ENCODE measurements at regions not wholly inside any gene's neighbourhood (a gene's known extent, or its start where the extent isn't known, plus 50 kb on each side); places are given as distances from the start of the nearest gene placed in this dataset.
A peak's percentile ranks its signal among the peaks of the same experiment; 100 is the strongest.

DNA sequence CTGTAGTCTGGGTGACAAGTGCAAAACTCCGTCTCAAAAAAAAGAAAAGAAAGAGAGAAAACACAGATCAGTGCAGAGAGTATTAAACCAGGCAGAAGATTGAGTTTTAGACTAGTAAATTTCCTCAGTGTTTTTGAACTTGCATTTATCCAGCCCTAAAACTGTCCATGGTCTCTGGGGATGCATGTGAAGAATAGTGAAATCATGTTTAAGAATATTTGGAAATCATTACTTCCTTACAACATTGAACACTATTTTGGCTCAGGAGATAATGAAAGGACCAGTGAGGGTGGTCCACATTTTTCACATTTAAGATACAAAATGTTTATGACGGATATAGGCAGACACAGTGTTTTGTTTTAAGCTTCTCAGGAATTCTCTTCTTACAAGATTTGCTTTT, 195.8 kb upstream of the RASGEF1B start:
- no peak for DNase-seq (ENCODE audit: low read depth)

- DNase-seq (ENCODE audit: low read depth), result no peak
Observed at GRCh38 chr4:81666491-81666890, 194.8 kb upstream of the RASGEF1B start.

DNA sequence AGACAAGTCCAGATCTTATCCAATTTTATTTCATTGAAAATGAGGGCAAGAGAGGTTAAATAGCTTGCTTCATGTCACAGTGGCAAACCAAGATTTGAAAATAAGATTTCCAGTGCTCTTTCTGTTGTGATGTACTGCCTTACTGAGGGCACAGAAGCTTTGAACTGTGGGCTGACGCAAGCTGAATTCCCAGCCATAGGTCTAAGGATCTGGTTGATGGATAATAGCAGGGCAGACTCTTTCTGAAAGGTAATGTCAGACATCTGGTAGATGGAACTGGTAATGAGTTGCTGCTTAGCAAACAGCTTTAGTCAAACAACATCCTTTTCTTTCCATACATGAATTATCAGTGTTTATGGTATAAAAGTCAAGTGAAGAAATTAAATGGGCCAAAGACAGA, 193.9 kb upstream of the RASGEF1B start:
- no peak for DNase-seq (ENCODE audit: low read depth)

GRCh38 chr4:81665045-81665444, 193.3 kb upstream of the RASGEF1B start:
- no peak for DNase-seq (ENCODE audit: low read depth)

- DNase-seq (ENCODE audit: low read depth), result no peak
Observed at GRCh38 chr4:81664079-81664478, 192.4 kb upstream of the RASGEF1B start.

GRCh38 chr4:81663368-81663767, 191.7 kb upstream of the RASGEF1B start:
- DNase-seq (ENCODE audit: low read depth), result no peak

- DNase-seq (ENCODE audit: low read depth), result no peak
Observed at GRCh38 chr4:81659051-81659450, 187.3 kb upstream of the RASGEF1B start.

DNA sequence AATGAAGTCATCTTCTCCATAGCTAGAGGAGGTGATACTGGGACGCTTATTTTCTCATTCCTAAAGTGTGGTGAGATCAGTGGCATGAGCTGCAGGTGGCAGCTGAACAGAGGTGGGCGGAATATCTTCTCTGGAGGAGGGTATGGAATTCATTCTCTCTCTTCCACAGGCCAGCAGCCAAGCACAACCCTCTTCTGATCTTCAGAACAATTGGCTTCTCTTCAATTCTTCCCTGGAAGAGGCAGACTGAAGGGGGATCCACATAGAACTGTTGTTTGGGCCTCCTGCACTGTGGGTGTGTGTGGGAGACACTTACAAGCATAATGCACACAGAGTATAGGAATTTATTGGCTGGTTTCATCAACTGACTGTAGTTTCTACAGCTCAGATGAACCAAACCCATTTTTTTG, 180.4 kb upstream of the RASGEF1B start:
- no peak for DNase-seq (ENCODE audit: low read depth)

- no peak for DNase-seq (ENCODE audit: low read depth)
Observed at GRCh38 chr4:81651243-81651899, 179.7 kb upstream of the RASGEF1B start.

- DNase-seq (ENCODE audit: low read depth), result no peak
Observed at GRCh38 chr4:81650606-81651242, 179.0 kb upstream of the RASGEF1B start.

DNA sequence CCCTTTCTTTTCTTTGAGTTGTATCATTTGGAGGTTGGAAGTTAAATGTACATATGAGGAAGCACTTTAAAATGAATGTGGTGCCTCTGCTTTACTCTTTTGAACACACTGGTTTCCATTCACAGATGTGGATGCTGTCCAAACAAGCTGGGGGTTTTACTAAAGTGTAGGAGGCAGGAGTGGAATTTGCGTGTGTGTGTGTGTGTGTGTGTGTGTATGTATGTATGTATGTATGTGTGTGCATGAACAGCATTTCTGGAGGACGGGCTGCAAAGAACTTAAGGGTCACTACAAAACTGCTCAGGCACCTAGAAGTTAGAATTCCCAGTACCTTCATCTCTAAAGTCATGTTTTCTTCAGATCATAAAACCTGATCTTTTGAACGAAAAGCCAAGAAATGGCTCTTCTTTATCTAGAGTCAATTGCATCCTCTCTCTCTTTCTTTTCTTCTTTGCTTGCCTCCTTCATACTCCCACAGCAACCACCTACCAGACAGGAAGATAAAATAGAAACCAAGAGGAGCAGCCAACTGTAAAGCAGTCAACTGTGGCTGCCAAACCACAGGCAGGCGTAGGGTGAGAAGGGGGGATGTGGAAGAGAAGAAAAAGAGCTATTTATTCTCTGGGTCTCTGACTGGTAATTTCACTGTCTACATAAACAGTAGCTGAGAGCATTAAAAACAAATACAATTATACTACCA, 177.0 kb upstream of the RASGEF1B start:
- DNase-seq (ENCODE audit: low read depth), result no peak

DNA sequence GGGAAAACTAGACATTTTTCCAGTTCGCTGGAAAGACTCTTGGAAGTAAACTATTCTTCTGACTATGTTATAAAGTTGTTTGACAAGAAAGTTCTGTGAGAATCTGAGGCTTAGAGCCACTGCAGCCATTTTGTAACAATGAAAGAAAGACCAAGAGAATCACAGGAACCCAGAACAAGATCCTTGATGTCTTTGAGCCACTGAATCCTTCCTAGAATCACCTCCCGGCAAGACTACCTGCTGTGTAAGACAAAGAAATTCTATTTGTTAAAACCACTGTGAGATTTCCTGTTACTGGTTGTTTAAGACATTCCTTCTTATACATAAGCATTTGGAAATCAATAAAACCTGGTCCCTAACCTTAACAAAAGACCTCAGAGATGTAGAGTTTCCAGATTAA, 175.7 kb upstream of the RASGEF1B start:
- DNase-seq (ENCODE audit: low read depth), result no peak

- no peak for DNase-seq (ENCODE audit: low read depth)
Observed at GRCh38 chr4:81642543-81642942, 170.8 kb upstream of the RASGEF1B start.

DNA sequence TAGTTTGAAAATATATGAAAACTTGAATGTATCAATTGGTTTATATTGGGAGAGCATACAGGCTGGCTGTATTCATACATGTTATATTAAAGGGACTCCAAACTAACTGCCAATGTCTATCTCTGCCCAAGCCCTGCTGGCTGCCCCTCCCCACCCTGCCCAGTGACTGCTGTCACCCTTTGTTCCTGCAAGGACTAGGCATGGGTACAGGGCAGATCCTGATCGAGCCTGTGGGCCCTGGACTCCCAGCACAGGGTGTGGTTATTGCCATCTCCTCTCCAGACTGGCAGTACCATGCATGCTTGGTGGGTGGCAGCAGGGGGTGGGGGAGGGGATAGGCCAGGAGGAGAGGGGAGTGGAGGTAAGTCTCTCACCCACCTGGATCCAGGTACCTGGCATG, 167.5 kb upstream of the RASGEF1B start:
- DNase-seq (ENCODE audit: low read depth), result no peak

GRCh38 chr4:81638698-81639097, 167.0 kb upstream of the RASGEF1B start:
- DNase-seq (ENCODE audit: low read depth), result no peak

DNA sequence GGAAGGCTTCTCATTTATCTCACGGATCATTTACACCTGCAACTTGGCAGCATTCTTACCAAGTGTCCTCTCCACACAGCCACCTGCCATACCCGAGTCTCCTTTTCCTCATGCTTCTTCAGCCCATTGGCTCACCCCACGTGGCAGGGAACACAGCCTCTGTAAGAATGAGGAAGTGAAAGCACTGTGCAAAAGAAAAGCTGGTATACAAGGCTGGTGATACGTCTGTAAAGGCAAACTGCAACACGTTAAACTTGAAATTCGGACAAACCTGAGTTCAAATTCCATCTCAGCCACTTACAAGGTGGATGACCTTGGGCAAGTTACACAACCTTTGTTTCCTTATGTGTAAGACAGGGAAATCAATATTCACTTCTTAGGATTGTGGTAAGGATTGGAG, 164.0 kb upstream of the RASGEF1B start:
- DNase-seq (ENCODE audit: low read depth), result no peak

DNA sequence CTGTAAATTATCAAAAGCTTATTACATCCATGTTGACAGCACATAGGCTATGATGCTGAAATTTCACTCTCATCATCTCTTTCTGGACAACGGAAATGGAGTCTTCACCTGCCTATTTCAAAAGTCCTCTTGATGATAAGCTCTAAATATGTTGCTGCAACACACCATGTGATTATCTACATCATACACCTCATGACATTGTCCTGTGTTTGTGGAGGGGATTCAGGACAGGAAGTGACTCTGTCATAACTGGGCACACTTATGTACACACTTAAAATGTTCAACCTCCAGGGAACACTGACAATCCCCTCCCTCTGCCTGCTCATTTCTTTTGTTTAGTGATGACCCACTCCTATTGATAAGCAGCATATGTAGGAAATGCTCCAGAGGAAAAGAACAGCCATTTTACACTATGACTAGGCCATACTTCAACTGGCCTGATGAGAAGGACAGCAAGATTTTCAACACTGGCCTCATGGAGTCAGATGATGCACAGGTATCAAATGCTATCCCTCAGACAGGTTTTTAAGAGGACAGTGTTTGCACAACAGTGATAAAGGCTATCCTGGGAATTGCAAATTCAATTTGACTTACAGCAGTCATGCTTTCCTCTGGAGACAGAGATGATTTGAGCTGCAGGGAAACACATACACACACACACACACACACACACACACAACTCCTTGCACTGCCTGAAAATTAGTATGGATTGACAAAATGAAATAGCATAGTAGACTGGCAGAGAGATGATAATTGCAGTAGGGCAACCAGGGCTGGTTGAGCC, 163.3 kb upstream of the RASGEF1B start:
- DNase-seq (ENCODE audit: low read depth), result no peak

DNA sequence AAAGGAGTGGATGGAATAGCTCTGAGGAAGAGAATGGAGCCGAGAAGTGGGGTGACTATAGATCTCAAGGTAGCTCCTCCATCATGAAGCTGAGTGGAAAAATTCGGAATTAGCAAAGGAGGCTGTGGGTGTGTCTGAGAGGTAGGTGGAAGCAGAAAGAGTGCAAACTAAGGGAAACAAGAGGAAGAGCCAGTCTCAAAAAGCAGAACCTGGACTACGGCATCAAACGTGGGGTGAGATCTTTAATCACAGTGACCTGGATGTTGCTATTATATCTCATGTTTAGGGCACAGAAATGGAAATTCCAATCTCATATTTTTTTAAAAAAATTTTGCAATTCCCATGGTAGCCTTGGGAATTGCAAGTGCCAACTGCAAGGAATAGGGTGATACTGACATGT, 162.5 kb upstream of the RASGEF1B start:
- DNase-seq (ENCODE audit: low read depth), result no peak

- DNase-seq (ENCODE audit: low read depth), result no peak
Observed at GRCh38 chr4:81632581-81633299, 161.0 kb upstream of the RASGEF1B start.

GRCh38 chr4:81631958-81632441, 160.3 kb upstream of the RASGEF1B start:
- DNase-seq (ENCODE audit: low read depth), result peak; percentile 0

- no peak for DNase-seq (ENCODE audit: low read depth)
Observed at GRCh38 chr4:81629366-81629765, 157.7 kb upstream of the RASGEF1B start.

DNA sequence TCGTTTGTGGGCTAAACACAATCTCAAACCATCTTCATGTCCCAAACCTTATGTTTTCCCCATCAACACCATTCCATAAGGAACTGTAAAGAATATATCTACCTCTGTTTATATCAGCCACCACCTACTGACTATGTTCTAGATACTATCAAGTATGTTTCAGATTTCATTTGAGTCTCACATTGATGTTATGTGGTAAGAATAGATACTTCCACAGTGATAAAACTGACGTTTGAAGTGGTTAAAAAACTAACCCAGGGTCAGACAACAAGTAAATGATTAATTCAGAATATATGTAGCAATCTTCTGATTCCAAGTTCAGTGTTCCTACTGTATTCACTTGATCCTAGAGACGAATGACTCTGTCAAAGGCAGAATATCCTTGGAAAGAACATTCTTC, 156.8 kb upstream of the RASGEF1B start:
- DNase-seq (ENCODE audit: low read depth), result no peak

Measured in ELR (cell line).